Panc1 (cell line): ENCODE measurements at regions not wholly inside any gene's neighbourhood (a gene's known extent, or its start where the extent isn't known, plus 50 kb on each side); places are given as distances from the start of the nearest gene placed in this dataset.

Experiments used
- ATAC-seq: fragments of 200-7000 bp; cut with Tn5 transposase; 2 replicates; pipeline ENCODE4 v1.9.1; 2020; ENCODE audit warnings: mild to moderate bottlenecking, moderate library complexity
- BruUV-seq: library from RNA; stranded (reverse); fragments of 400-500 nt; replicated peaks from 2 replicates; lab custom pipeline; 2021; lab: Mats Ljungman, UMichigan
- CTCF ChIA-PET: fragments of 300-600 bp; sonication (Branson Sonifier 250); formaldehyde crosslinking; loops from one replicate; lab custom pipeline; 2022; ENCODE audit warnings: antibody characterized with exemption; lab: Charles Lee
- POLR2A ChIA-PET: fragments of 300-600 bp; sonication (Branson Sonifier 250); formaldehyde crosslinking; loops from one replicate; lab custom pipeline; 2022; ENCODE audit warnings: antibody characterized with exemption; lab: Charles Lee
- DNase-seq: peaks from one replicate; pipeline ENCODE4 v3.0.0-alpha.2; 2010; ENCODE audit warnings: low read depth, low spot score
- H3K27ac ChIP-seq: 2 replicates; pipeline ENCODE4 v1.5.1; 2011; ENCODE audit warnings: mild to moderate bottlenecking, low read length, inconsistent platforms
- H3K27me3 ChIP-seq: fragments of 200-500 bp; sonication (Bioruptor generic); 2 replicates; pipeline ENCODE4 v1.6.0; 2014; ENCODE audit warnings: low read length, inconsistent platforms; ENCODE audit not compliant: control insufficient read depth, insufficient read depth
- H3K36me3 ChIP-seq: fragments of 200-500 bp; sonication (Bioruptor generic); 2 replicates; pipeline ENCODE4 v1.5.1; 2014; ENCODE audit warnings: inconsistent platforms, mild to moderate bottlenecking, low read length, moderate library complexity; ENCODE audit not compliant: control insufficient read depth, insufficient read depth
- H3K4me1 ChIP-seq: 2 replicates; pipeline ENCODE4 v1.5.1; 2011; ENCODE audit warnings: inconsistent platforms, mild to moderate bottlenecking, low read length, moderate library complexity; ENCODE audit not compliant: control insufficient read depth, insufficient read depth
- H3K4me3 ChIP-seq, 2 experiments: 2 replicates each; pipeline ENCODE4 v1.5.1; 2011 to 2012; ENCODE audit warnings: low read depth in 2 of 2, low read length in 2 of 2, mild to moderate bottlenecking in 2 of 2, inconsistent platforms in 1 of 2, moderate library complexity in 1 of 2
- H3K9me3 ChIP-seq: fragments of 200-500 bp; sonication (Bioruptor generic); 2 replicates; pipeline ENCODE4 v1.5.1; 2014; ENCODE audit warnings: low read depth, mild to moderate bottlenecking, inconsistent platforms, low read length, moderate library complexity; ENCODE audit not compliant: control insufficient read depth, insufficient read depth
- CTCF ChIP-seq: fragments of 450-650 bp; IDR thresholded peaks from 2 replicates; pipeline ENCODE4 v1.5.1; 2017; ENCODE audit warnings: mild to moderate bottlenecking
- POLR2AphosphoS5 ChIP-seq: IDR thresholded peaks from 2 replicates; pipeline ENCODE4 v1.6.1; 2012; ENCODE audit warnings: mild to moderate bottlenecking, low read depth, low read length, moderate library complexity
- REST ChIP-seq, 2 experiments: IDR thresholded peaks; 2 replicates each; pipeline ENCODE4 v1.6.1; 2011 to 2012; ENCODE audit warnings: low read depth in 2 of 2, control low read depth in 1 of 2, low read length in 1 of 2, mild to moderate bottlenecking in 1 of 2, moderate library complexity in 1 of 2; ENCODE audit not compliant: insufficient read depth in 1 of 2
- SIN3A ChIP-seq: IDR thresholded peaks from 2 replicates; pipeline ENCODE4 v1.6.1; 2012; ENCODE audit warnings: low read depth, mild to moderate bottlenecking, low read length, moderate library complexity, borderline replicate concordance; ENCODE audit not compliant: insufficient read depth
- TCF7L2 ChIP-seq: IDR thresholded peaks from 2 replicates; pipeline ENCODE4 v1.6.1; 2011; ENCODE audit warnings: mild to moderate bottlenecking, low read depth, low read length, inconsistent platforms
- in situ Hi-C: cut with HindIII; loops from 2 replicates; pipeline ENCODE4 v1.10.0; 2016; ENCODE audit warnings: low sequenced_read_pairs, low pct_unique_long_range_greater_than_20kb
- intact Hi-C: fragments of 100-400 bp; cut with micrococcal nuclease; formaldehyde crosslinking; loops from one replicate; pipeline ENCODE4 v1.10.0; 2022; ENCODE audit not compliant: unreplicated experiment

GRCh38 chr10:64855941-64856340 lies 1334.7 kb downstream of the REEP3 start:
- ChIA-PET CTCF (no interaction called here), POLR2A (no interaction called here)
- in situ Hi-C loops, result no loop called here
- H3K4me3 ChIP-seq, result no peak overlapping the region
- no peak overlapping the region for H3K27ac ChIP-seq
- DNase-seq (no peak), ATAC-seq (no peak)
- H3K36me3 ChIP-seq, result no peaks in the 10 kb centered on the region
- no peaks in the 10 kb centered on the region for H3K27me3 ChIP-seq
- TF ChIP-seq REST (IDR thresholded peaks at IDR 0.05; ENCODE audit: insufficient read depth in 1 of 2, low read depth in 2 of 2, low read length in 1 of 2) (no peak), TCF7L2 (no peak), SIN3A (no peak), POLR2AphosphoS5 (no peak), CTCF (no peak)
- BruUV-seq, result no TSS peak
- no peaks in the 10 kb centered on the region for H3K4me1 ChIP-seq
- peaks cover 3% of the 10 kb centered on the region; the same call in 1 of the 2 replicates for H3K9me3 ChIP-seq
- intact Hi-C loops, result no loop called here

- H3K27ac ChIP-seq, result no peak overlapping the region
- H3K9me3 ChIP-seq, result peaks cover 3% of the 10 kb centered on the region; the same call in 1 of the 2 replicates
- DNase-seq (no peak), ATAC-seq (no peak)
- intact Hi-C loops (no loop called here), in situ Hi-C loops (no loop called here)
- no peaks in the 10 kb centered on the region for H3K36me3 ChIP-seq
- BruUV-seq, result no TSS peak
- no peaks in the 10 kb centered on the region for H3K27me3 ChIP-seq
- no peak overlapping the region for H3K4me3 ChIP-seq
- TF ChIP-seq SIN3A (no peak), TCF7L2 (no peak), REST (IDR thresholded peaks at IDR 0.05; ENCODE audit: insufficient read depth in 1 of 2, low read depth in 2 of 2, low read length in 1 of 2) (no peak)
- ChIA-PET POLR2A (no interaction called here), CTCF (no interaction called here)
- no peaks in the 10 kb centered on the region for H3K4me1 ChIP-seq
These were observed 1338.7 kb downstream of the REEP3 start for GRCh38 chr10:64859911-64860310.
